Stimulated activated CD8-positive, alpha-beta memory T cell treated with anti-CD3 and anti-CD28 coated beads, Interleukin-12 subunit alpha, Interleukin-12 subunit beta, amount 100 ng/mL, for 1 hour (primary cell): ENCODE measurements at regions not wholly inside any gene's neighbourhood (a gene's known extent, or its start where the extent isn't known, plus 50 kb on each side); places are given as distances from the start of the nearest gene placed in this dataset.
"Not testable (repeated sequence)": the region's sequence is repeated elsewhere in the genome, so short reads cannot be mapped to it uniquely, and the experiment has no call there.

Experiments used
- DNase-seq: peaks from one replicate; pipeline ENCODE4 v3.0.0-alpha.2; 2020; ENCODE audit warnings: low read depth

GRCh38 chr7:79625921-79626320 is 172.5 kb upstream of the MAGI2 start:
- DNase-seq: not testable (repeated sequence)

- DNase-seq: no peak
Measured at GRCh38 chr7:79624336-79624735, 170.9 kb upstream of the MAGI2 start.

GRCh38 chr7:79622781-79623180 is 169.3 kb upstream of the MAGI2 start:
- no peak for DNase-seq

- DNase-seq: no peak
Measured at GRCh38 chr7:79620291-79620690, 166.8 kb upstream of the MAGI2 start.

- no peak for DNase-seq
Measured at GRCh38 chr7:79619216-79619615, 165.7 kb upstream of the MAGI2 start.

GRCh38 chr7:79615871-79616640 is 162.6 kb upstream of the MAGI2 start:
- DNase-seq: no peak

- DNase-seq: no peak
Measured at GRCh38 chr7:79615466-79615865, 162.0 kb upstream of the MAGI2 start.

GRCh38 chr7:79612903-79613302 is 159.4 kb upstream of the MAGI2 start:
- DNase-seq: no peak

GRCh38 chr7:79612022-79612421 is 158.6 kb upstream of the MAGI2 start:
- DNase-seq: no peak

GRCh38 chr7:79610748-79611304 is 157.4 kb upstream of the MAGI2 start:
- no peak for DNase-seq

- no peak for DNase-seq
Measured at GRCh38 chr7:79610313-79610712, 156.8 kb upstream of the MAGI2 start.

- no peak for DNase-seq
Measured at GRCh38 chr7:79608005-79608404, 154.5 kb upstream of the MAGI2 start.

- DNase-seq: no peak
Measured at GRCh38 chr7:79604841-79605240, 151.4 kb upstream of the MAGI2 start.

GRCh38 chr7:79598351-79598750 is 144.9 kb upstream of the MAGI2 start:
- no peak for DNase-seq

GRCh38 chr7:79594671-79595070 is 141.2 kb upstream of the MAGI2 start:
- DNase-seq: not testable (repeated sequence)

GRCh38 chr7:79593866-79594301 is 140.4 kb upstream of the MAGI2 start:
- DNase-seq: no peak

GRCh38 chr7:79590916-79591623 is 137.6 kb upstream of the MAGI2 start:
- DNase-seq: no peak

- no peak for DNase-seq
Measured at GRCh38 chr7:79590391-79590790, 136.9 kb upstream of the MAGI2 start.

GRCh38 chr7:79570903-79571302 is 117.4 kb upstream of the MAGI2 start:
- DNase-seq: no peak

GRCh38 chr7:79563821-79564522 is 110.5 kb upstream of the MAGI2 start:
- DNase-seq: no peak

- DNase-seq: no peak
Measured at GRCh38 chr7:79555571-79555970, 102.1 kb upstream of the MAGI2 start.

- DNase-seq: no peak
Measured at GRCh38 chr7:79553811-79554555, 100.5 kb upstream of the MAGI2 start.
